ENCODE measurements at regions not wholly inside any gene's neighbourhood (a gene's known extent, or its start where the extent isn't known, plus 50 kb on each side); places are given as distances from the start of the nearest gene placed in this dataset.

GRCh38 chr1:4056989-4057388 lies 156.9 kb upstream of the C1orf174 start:
- H2AK5ac ChIP-seq (ENCODE audit: low read depth, low read length) = no peak overlapping the region
- H3K4ac ChIP-seq (ENCODE audit: low read depth, low read length) = no peak overlapping the region
- H3K9me3 ChIP-seq (ENCODE audit: control insufficient read depth, insufficient read depth, low read length) = peaks cover 67% of the 10 kb centered on the region
- DNase-seq (no peak), ATAC-seq (ENCODE audit: low read depth) (no peak)
- no peak overlapping the region for H2BK5ac ChIP-seq (ENCODE audit: low read depth, low read length, poor library complexity, severe bottlenecking)
- H3K56ac ChIP-seq (ENCODE audit: extremely low read depth, insufficient read depth, low read length) = no peak overlapping the region
- H3K4me2 ChIP-seq (ENCODE audit: low read depth, low read length) = no peak overlapping the region
- H2BK120ac ChIP-seq (ENCODE audit: low read depth, low read length) = no peak overlapping the region
- no peaks in the 10 kb centered on the region for H3K27me3 ChIP-seq (ENCODE audit: control insufficient read depth, insufficient read depth, low read length)
- CTCF ChIA-PET = no interaction called here
- POLR2A ChIA-PET (ENCODE audit: unreplicated experiment) = no interaction called here
- no peak overlapping the region for H4K8ac ChIP-seq (ENCODE audit: low read depth in 2 of 2, low read length in 2 of 2)
- no TSS peak for BruUV-seq (replicated peaks)
- in situ Hi-C loops (cut with MboI; ENCODE audit: low sequenced_read_pairs) = no loop called here
- no peak overlapping the region for H2AFZ ChIP-seq (replicated peaks; ENCODE audit: low read length, poor library complexity)
- no peak overlapping the region for H3K14ac ChIP-seq (replicated peaks; ENCODE audit: low read depth, low read length)
- H2BK15ac ChIP-seq (ENCODE audit: low read depth, low read length) = no peak overlapping the region
- H4K20me1 ChIP-seq (ENCODE audit: insufficient read depth, low read length) = no peaks in the 10 kb centered on the region
- no peak overlapping the region for H3K18ac ChIP-seq (ENCODE audit: low read depth, low read length)
- no peaks in the 10 kb centered on the region for H3K9me1 ChIP-seq (ENCODE audit: insufficient read depth, low read length)
- 78% methylated on average over 1 of the region's 7 CpGs; no CpG with 5 or more reads in 1 of the 2 experiments for WGBS, 2 experiments (ENCODE audit: extremely low coverage in 2 of 2, insufficient read length in 1 of 2)
- no peak overlapping the region for H4K91ac ChIP-seq (ENCODE audit: insufficient read depth, low read depth, low read length)
- H4K5ac ChIP-seq (ENCODE audit: low read depth, low read length) = no peak overlapping the region
- no peak for TF ChIP-seq CEBPB (IDR thresholded peaks at IDR 0.05; ENCODE audit: low read depth, low read length)
- no peak for TF ChIP-seq RAD21 (IDR thresholded peaks at IDR 0.05; ENCODE audit: low read length)
- no peak for TF ChIP-seq CHD1 (IDR thresholded peaks at IDR 0.05; ENCODE audit: low read depth, low read length)
- TF ChIP-seq CTCF (conservative IDR thresholded peaks at IDR 0.05; ENCODE audit: low read depth, low read length) = no peak
- TF ChIP-seq NFE2L2 (IDR thresholded peaks at IDR 0.05; ENCODE audit: low read depth, low read length) = no peak
- no peak for TF ChIP-seq MAFK (IDR thresholded peaks at IDR 0.05; ENCODE audit: low read depth, low read length)
- TF ChIP-seq POLR2A (IDR thresholded peaks at IDR 0.05; ENCODE audit: low read depth, low read length) = no peak
- TF ChIP-seq SMC3 (IDR thresholded peaks at IDR 0.05; ENCODE audit: low read depth, low read length) = no peak
- no peak for TF ChIP-seq FOS (IDR thresholded peaks at IDR 0.05; ENCODE audit: low read depth, low read length)
- no peak for TF ChIP-seq RFX5 (IDR thresholded peaks at IDR 0.05; ENCODE audit: low read depth, low read length)
- no peak for TF ChIP-seq MAZ (IDR thresholded peaks at IDR 0.05; ENCODE audit: borderline replicate concordance, low read depth, low read length)
- no peak for TF ChIP-seq MXI1 (IDR thresholded peaks at IDR 0.05; ENCODE audit: borderline replicate concordance, low read depth, low read length)
- TF ChIP-seq ELK1 (IDR thresholded peaks at IDR 0.05; ENCODE audit: borderline replicate concordance, low read depth, low read length) = no peak
- no peak for TF ChIP-seq USF2 (IDR thresholded peaks at IDR 0.05; ENCODE audit: low read depth, low read length)
- H2BK20ac ChIP-seq (ENCODE audit: low read depth, low read length) = no peak overlapping the region
- no peak overlapping the region for H3K4me3 ChIP-seq (ENCODE audit: insufficient read depth, low read depth, low read length)
- no peak overlapping the region for H3K9ac ChIP-seq (ENCODE audit: low read depth, low read length)
- no peak overlapping the region for H2AK9ac ChIP-seq (replicated peaks; ENCODE audit: low read depth, low read length, poor library complexity)
- H3K79me1 ChIP-seq (ENCODE audit: low read depth in 1 of 2, low read length in 2 of 2) = no peaks in the 10 kb centered on the region
- H3K27ac ChIP-seq (ENCODE audit: insufficient read depth, low read length) = no peak overlapping the region
- H3K23ac ChIP-seq (ENCODE audit: low read depth, low read length) = no peak overlapping the region
- dilution Hi-C loops (cut with HindIII; ENCODE audit: low sequenced_read_pairs, unreplicated experiment) = no loop called here
- H3K4me1 ChIP-seq (ENCODE audit: control insufficient read depth, insufficient read depth, low read length) = no peaks in the 10 kb centered on the region
- intact Hi-C loops (cut with micrococcal nuclease) = no loop called here
- no peaks in the 10 kb centered on the region for H3K36me3 ChIP-seq (ENCODE audit: control insufficient read depth, insufficient read depth, low read length)
